ENCODE measurements at regions not wholly inside any gene's neighbourhood (a gene's known extent, or its start where the extent isn't known, plus 50 kb on each side); places are given as distances from the start of the nearest gene placed in this dataset.

GRCh38 chr10:131630772-131631258 lies 270.0 kb upstream of the PPP2R2D start:
- TF ChIP-seq TBP (CRISPR knock-in tag; IDR thresholded peaks at IDR 0.05) (no peak), NBN (conservative IDR thresholded peaks at IDR 0.05) (no peak), TAF1 (CRISPR knock-in tag; IDR thresholded peaks at IDR 0.05) (no peak), POLR2AphosphoS5 (IDR thresholded peaks at IDR 0.05; ENCODE audit: low read depth, low read length) (no peak), NFATC3 (CRISPR knock-in tag; IDR thresholded peaks at IDR 0.05) (no peak), FOXP4 (CRISPR knock-in tag; IDR thresholded peaks at IDR 0.05) (no peak), CTCF (CRISPR knock-in tag; IDR thresholded peaks at IDR 0.05) (no peak), ARNT (IDR thresholded peaks at IDR 0.05) (no peak), ZBTB34 (CRISPR knock-in tag; IDR thresholded peaks at IDR 0.05) (no peak), RFXANK (CRISPR knock-in tag; IDR thresholded peaks at IDR 0.05) (no peak), PRDM15 (CRISPR knock-in tag; IDR thresholded peaks at IDR 0.05) (no peak), REST (IDR thresholded peaks at IDR 0.05; ENCODE audit: borderline replicate concordance in 1 of 2, low read depth in 1 of 2, low read length in 2 of 2) (no peak), POGZ (CRISPR knock-in tag; IDR thresholded peaks at IDR 0.05) (no peak), KAT2B (IDR thresholded peaks at IDR 0.05; ENCODE audit: borderline replicate concordance, low read depth, low read length) (no peak)
